PFSK-1 (cell line): ENCODE measurements at regions not wholly inside any gene's neighbourhood (a gene's known extent, or its start where the extent isn't known, plus 50 kb on each side); places are given as distances from the start of the nearest gene placed in this dataset.

Experiments
- POLR2AphosphoS5 ChIP-seq: IDR thresholded peaks from 2 replicates; pipeline ENCODE4 v1.6.1; 2012; ENCODE audit warnings: low read depth, mild to moderate bottlenecking, control low read depth, low read length, moderate library complexity
- SIN3A ChIP-seq: IDR thresholded peaks from 2 replicates; pipeline ENCODE4 v1.6.1; 2012; ENCODE audit warnings: mild to moderate bottlenecking, low read length, moderate library complexity, borderline replicate concordance; ENCODE audit not compliant: insufficient read depth
- TAF1 ChIP-seq: IDR thresholded peaks from 2 replicates; pipeline ENCODE4 v1.6.1; 2012; ENCODE audit warnings: low read length, control low read depth, borderline replicate concordance; ENCODE audit not compliant: insufficient read depth
- TF ChIP-seq, protein P1 (sequence below), 2 experiments: IDR thresholded peaks; 2 replicates each; pipeline versions ENCODE4 v1.6.1 to v1.8.0; 2011 to 2012; ENCODE audit warnings: low read depth in 2 of 2, low read length in 2 of 2, control low read depth in 1 of 2, inconsistent platforms in 1 of 2, mild to moderate bottlenecking in 1 of 2, moderate library complexity in 1 of 2; ENCODE audit not compliant: insufficient read depth in 1 of 2

DNA sequence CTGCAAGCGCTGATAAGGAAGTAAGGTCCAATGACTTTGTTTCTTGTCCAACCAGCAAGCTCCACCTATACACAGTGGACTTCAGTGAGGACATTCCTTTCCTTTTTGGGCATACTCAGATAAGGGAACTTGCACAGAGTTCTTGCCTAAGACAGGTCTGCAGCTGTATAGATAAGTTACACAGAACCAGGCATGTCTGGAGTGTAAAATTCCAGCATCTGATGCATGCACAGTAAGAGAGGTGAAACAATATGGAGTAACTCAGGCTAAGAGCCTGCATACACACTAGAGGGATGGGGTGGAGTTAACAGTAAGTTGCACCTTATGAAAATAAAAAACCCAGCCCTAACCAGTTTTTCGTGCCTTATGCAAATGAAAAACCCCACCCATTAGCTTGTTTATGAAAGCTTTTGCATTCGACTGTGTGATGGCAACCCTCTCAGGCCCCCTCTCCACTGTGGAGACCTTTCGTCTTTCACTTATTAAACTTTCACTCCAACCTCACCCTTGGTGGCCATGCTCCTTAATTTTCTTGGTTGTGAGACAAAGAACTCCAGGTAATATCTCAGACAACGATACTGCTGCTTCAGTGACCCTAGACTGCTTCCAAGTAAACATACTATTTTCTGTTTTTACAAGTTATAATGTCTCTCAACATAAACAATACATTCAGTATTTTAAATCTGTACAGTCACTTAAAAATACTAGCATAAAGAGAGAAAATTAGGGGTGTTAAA, 2859.0 kb upstream of the PCDH20 start:
- no peak for TF ChIP-seq POLR2AphosphoS5
- TF ChIP-seq, protein P1, sequence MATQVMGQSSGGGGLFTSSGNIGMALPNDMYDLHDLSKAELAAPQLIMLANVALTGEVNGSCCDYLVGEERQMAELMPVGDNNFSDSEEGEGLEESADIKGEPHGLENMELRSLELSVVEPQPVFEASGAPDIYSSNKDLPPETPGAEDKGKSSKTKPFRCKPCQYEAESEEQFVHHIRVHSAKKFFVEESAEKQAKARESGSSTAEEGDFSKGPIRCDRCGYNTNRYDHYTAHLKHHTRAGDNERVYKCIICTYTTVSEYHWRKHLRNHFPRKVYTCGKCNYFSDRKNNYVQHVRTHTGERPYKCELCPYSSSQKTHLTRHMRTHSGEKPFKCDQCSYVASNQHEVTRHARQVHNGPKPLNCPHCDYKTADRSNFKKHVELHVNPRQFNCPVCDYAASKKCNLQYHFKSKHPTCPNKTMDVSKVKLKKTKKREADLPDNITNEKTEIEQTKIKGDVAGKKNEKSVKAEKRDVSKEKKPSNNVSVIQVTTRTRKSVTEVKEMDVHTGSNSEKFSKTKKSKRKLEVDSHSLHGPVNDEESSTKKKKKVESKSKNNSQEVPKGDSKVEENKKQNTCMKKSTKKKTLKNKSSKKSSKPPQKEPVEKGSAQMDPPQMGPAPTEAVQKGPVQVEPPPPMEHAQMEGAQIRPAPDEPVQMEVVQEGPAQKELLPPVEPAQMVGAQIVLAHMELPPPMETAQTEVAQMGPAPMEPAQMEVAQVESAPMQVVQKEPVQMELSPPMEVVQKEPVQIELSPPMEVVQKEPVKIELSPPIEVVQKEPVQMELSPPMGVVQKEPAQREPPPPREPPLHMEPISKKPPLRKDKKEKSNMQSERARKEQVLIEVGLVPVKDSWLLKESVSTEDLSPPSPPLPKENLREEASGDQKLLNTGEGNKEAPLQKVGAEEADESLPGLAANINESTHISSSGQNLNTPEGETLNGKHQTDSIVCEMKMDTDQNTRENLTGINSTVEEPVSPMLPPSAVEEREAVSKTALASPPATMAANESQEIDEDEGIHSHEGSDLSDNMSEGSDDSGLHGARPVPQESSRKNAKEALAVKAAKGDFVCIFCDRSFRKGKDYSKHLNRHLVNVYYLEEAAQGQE (IDR thresholded peaks at IDR 0.05; ENCODE audit: insufficient read depth in 1 of 2, low read depth in 2 of 2, low read length in 2 of 2) = no peak
- TF ChIP-seq TAF1 = no peak
- TF ChIP-seq SIN3A = no peak
